ENCODE measurements at regions not wholly inside any gene's neighbourhood (a gene's known extent, or its start where the extent isn't known, plus 50 kb on each side); places are given as distances from the start of the nearest gene placed in this dataset.

GRCh38 chr10:124287791-124288190 lies 130.9 kb downstream of the OAT start:
- H3K4me3 Mint-ChIP-seq = no peak overlapping the region
- no peak for TF ChIP-seq CTCF (IDR thresholded peaks at IDR 0.05)
- H3K27ac Mint-ChIP-seq = no peak overlapping the region
- no peaks in the 10 kb centered on the region for H3K9me3 Mint-ChIP-seq
- DNase-seq = no peak
- H3K36me3 Mint-ChIP-seq (ENCODE audit: low read depth) = no peaks in the 10 kb centered on the region
- peaks cover 53% of the 10 kb centered on the region for H3K4me1 Mint-ChIP-seq
- no peaks in the 10 kb centered on the region for H3K27me3 Mint-ChIP-seq (ENCODE audit: low read depth, poor library complexity)

GRCh38 chr10:124287071-124287685 lies 131.5 kb downstream of the OAT start:
- no peaks in the 10 kb centered on the region for H3K9me3 Mint-ChIP-seq
- no peaks in the 10 kb centered on the region for H3K27me3 Mint-ChIP-seq (ENCODE audit: low read depth, poor library complexity)
- no peak overlapping the region for H3K4me3 Mint-ChIP-seq
- H3K36me3 Mint-ChIP-seq (ENCODE audit: low read depth) = no peaks in the 10 kb centered on the region
- no peak for TF ChIP-seq CTCF (IDR thresholded peaks at IDR 0.05)
- no peak for DNase-seq
- H3K27ac Mint-ChIP-seq = no peak overlapping the region
- H3K4me1 Mint-ChIP-seq = peaks cover 52% of the 10 kb centered on the region

- Mint-ChIP-seq H3K9me3 (no peaks in the 10 kb centered on the region), H3K36me3 (ENCODE audit: low read depth) (no peaks in the 10 kb centered on the region), H3K4me1 (peaks cover 56% of the 10 kb centered on the region), H3K4me3 (no peak overlapping the region), H3K27ac (no peak overlapping the region), H3K27me3 (ENCODE audit: low read depth, poor library complexity) (no peaks in the 10 kb centered on the region)
- TF ChIP-seq CTCF (IDR thresholded peaks at IDR 0.05) = no peak
- DNase-seq = no peak
Observed at GRCh38 chr10:124286621-124287020, 132.1 kb downstream of the OAT start.

- Mint-ChIP-seq H3K27me3 (ENCODE audit: low read depth, poor library complexity) (no peaks in the 10 kb centered on the region), H3K27ac (no peak overlapping the region), H3K4me3 (no peak overlapping the region), H3K9me3 (no peaks in the 10 kb centered on the region), H3K4me1 (peaks cover 53% of the 10 kb centered on the region), H3K36me3 (ENCODE audit: low read depth) (no peaks in the 10 kb centered on the region)
- TF ChIP-seq CTCF (IDR thresholded peaks at IDR 0.05) = no peak
- no peak for DNase-seq
Observed at GRCh38 chr10:124285587-124286527, 132.9 kb downstream of the OAT start.

GRCh38 chr10:124283949-124284250 lies 134.8 kb downstream of the OAT start:
- TF ChIP-seq CTCF (IDR thresholded peaks at IDR 0.05) = no peak
- Mint-ChIP-seq H3K4me1 (peaks cover 42% of the 10 kb centered on the region), H3K9me3 (peaks cover 3% of the 10 kb centered on the region), H3K36me3 (ENCODE audit: low read depth) (no peaks in the 10 kb centered on the region), H3K27ac (no peak overlapping the region), H3K27me3 (ENCODE audit: low read depth, poor library complexity) (peaks cover 4% of the 10 kb centered on the region), H3K4me3 (no peak overlapping the region)
- no peak for DNase-seq
